ENCODE measurements at regions not wholly inside any gene's neighbourhood (a gene's known extent, or its start where the extent isn't known, plus 50 kb on each side); places are given as distances from the start of the nearest gene placed in this dataset.

GRCh38 chr12:92540782-92541423 is 161.9 kb upstream of the PLEKHG7 start:
- no peak overlapping the region for H3K27ac ChIP-seq
- no peak for DNase-seq (ENCODE audit: low read depth, low spot score)

- no peak for DNase-seq (ENCODE audit: low read depth, low spot score)
- peak overlapping the region; percentile 29 for H3K27ac ChIP-seq
These were observed 162.6 kb upstream of the PLEKHG7 start for GRCh38 chr12:92539976-92540781.

GRCh38 chr12:92539110-92539749 is 163.6 kb upstream of the PLEKHG7 start:
- DNase-seq (ENCODE audit: low read depth, low spot score), result peak; percentile 56
- peak overlapping the region; percentile 29 for H3K27ac ChIP-seq

GRCh38 chr12:92537290-92537960 is 165.4 kb upstream of the PLEKHG7 start:
- DNase-seq (ENCODE audit: low read depth, low spot score), result no peak
- no peak overlapping the region for H3K27ac ChIP-seq

GRCh38 chr12:92535961-92536360 is 166.8 kb upstream of the PLEKHG7 start:
- no peak overlapping the region for H3K27ac ChIP-seq
- DNase-seq (ENCODE audit: low read depth, low spot score), result no peak

- DNase-seq (ENCODE audit: low read depth, low spot score), result no peak
- no peak overlapping the region for H3K27ac ChIP-seq
These were observed 169.4 kb upstream of the PLEKHG7 start for GRCh38 chr12:92533280-92533890.

GRCh38 chr12:92530706-92531105 is 172.1 kb upstream of the PLEKHG7 start:
- no peak for DNase-seq (ENCODE audit: low read depth, low spot score)
- no peak overlapping the region for H3K27ac ChIP-seq

GRCh38 chr12:92529944-92530343 is 172.8 kb upstream of the PLEKHG7 start:
- H3K27ac ChIP-seq, result no peak overlapping the region
- DNase-seq (ENCODE audit: low read depth, low spot score), result no peak

GRCh38 chr12:92528586-92528985 is 174.2 kb upstream of the PLEKHG7 start:
- DNase-seq (ENCODE audit: low read depth, low spot score), result no peak
- H3K27ac ChIP-seq, result no peak overlapping the region

- no peak overlapping the region for H3K27ac ChIP-seq
- DNase-seq (ENCODE audit: low read depth, low spot score), result no peak
These were observed 174.7 kb upstream of the PLEKHG7 start for GRCh38 chr12:92528097-92528496.

- H3K27ac ChIP-seq, result no peak overlapping the region
- no peak for DNase-seq (ENCODE audit: low read depth, low spot score)
These were observed 178.3 kb upstream of the PLEKHG7 start for GRCh38 chr12:92524489-92524888.

GRCh38 chr12:92520511-92520910 is 182.3 kb upstream of the PLEKHG7 start:
- H3K27ac ChIP-seq, result no peak overlapping the region
- no peak for DNase-seq (ENCODE audit: low read depth, low spot score)

- DNase-seq (ENCODE audit: low read depth, low spot score), result no peak
- H3K27ac ChIP-seq, result no peak overlapping the region
These were observed 183.5 kb upstream of the PLEKHG7 start for GRCh38 chr12:92519284-92519683.

- H3K27ac ChIP-seq, result no peak overlapping the region
- DNase-seq (ENCODE audit: low read depth, low spot score), result no peak
These were observed 184.7 kb upstream of the PLEKHG7 start for GRCh38 chr12:92518071-92518470.

- peak overlapping the region; percentile 13 for H3K27ac ChIP-seq
- peak; percentile 89 for DNase-seq (ENCODE audit: low read depth, low spot score)
These were observed 186.6 kb upstream of the PLEKHG7 start for GRCh38 chr12:92516277-92516600.

GRCh38 chr12:92513231-92513730 is 189.5 kb upstream of the PLEKHG7 start:
- no peak for DNase-seq (ENCODE audit: low read depth, low spot score)
- H3K27ac ChIP-seq, result no peak overlapping the region

GRCh38 chr12:92511786-92512185 is 191.0 kb upstream of the PLEKHG7 start:
- no peak for DNase-seq (ENCODE audit: low read depth, low spot score)

GRCh38 chr12:92509156-92509738 is 193.5 kb upstream of the PLEKHG7 start:
- DNase-seq (ENCODE audit: low read depth, low spot score), result no peak
- no peak overlapping the region for H3K27ac ChIP-seq

More at GRCh38 chr12:92511786-92512185, 191.0 kb upstream of the PLEKHG7 start:
- H3K27ac ChIP-seq, result no peak overlapping the region

- H3K27ac ChIP-seq, result no peak overlapping the region
- DNase-seq (ENCODE audit: low read depth, low spot score), result no peak
These were observed 195.9 kb upstream of the PLEKHG7 start for GRCh38 chr12:92506891-92507290.

- H3K27ac ChIP-seq, result no peak overlapping the region
- DNase-seq (ENCODE audit: low read depth, low spot score), result no peak
These were observed 196.3 kb upstream of the PLEKHG7 start for GRCh38 chr12:92506460-92506859.
